ENCODE measurements at regions not wholly inside any gene's neighbourhood (a gene's known extent, or its start where the extent isn't known, plus 50 kb on each side); places are given as distances from the start of the nearest gene placed in this dataset.

DNA sequence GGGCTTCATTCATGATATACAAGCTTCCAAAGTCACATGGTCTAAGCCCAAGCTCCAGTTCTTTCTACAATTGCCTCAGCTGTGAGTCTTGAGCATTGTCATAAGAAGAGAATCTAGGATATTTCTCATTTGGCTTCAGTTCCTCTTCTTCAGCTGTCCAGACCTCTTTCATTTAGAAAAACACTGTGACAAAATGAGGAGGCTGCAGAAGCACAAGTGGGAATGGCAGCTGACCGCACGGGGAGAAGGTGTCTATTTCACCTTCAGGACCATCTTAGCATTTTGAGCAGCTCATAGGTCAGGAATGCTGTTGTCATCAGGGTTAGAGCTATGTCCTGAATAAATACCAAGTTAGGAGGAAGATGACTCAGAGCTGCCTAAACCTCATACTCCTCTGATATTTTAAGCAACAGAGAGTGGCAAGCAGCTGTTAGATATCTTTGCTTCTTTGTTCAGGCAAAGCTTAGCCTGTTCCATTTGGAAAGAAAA, 390.1 kb upstream of the CITED2 start:
- TF ChIP-seq, protein P1, sequence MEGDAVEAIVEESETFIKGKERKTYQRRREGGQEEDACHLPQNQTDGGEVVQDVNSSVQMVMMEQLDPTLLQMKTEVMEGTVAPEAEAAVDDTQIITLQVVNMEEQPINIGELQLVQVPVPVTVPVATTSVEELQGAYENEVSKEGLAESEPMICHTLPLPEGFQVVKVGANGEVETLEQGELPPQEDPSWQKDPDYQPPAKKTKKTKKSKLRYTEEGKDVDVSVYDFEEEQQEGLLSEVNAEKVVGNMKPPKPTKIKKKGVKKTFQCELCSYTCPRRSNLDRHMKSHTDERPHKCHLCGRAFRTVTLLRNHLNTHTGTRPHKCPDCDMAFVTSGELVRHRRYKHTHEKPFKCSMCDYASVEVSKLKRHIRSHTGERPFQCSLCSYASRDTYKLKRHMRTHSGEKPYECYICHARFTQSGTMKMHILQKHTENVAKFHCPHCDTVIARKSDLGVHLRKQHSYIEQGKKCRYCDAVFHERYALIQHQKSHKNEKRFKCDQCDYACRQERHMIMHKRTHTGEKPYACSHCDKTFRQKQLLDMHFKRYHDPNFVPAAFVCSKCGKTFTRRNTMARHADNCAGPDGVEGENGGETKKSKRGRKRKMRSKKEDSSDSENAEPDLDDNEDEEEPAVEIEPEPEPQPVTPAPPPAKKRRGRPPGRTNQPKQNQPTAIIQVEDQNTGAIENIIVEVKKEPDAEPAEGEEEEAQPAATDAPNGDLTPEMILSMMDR (IDR thresholded peaks at IDR 0.05; ENCODE audit: insufficient read depth, low read length, poor library complexity, severe bottlenecking): no peak
- no peak for TF ChIP-seq EZH2phosphoT487 (conservative IDR thresholded peaks at IDR 0.05; ENCODE audit: low read length)
